HUDEP-2 (cell line): ENCODE measurements at regions not wholly inside any gene's neighbourhood (a gene's known extent, or its start where the extent isn't known, plus 50 kb on each side); places are given as distances from the start of the nearest gene placed in this dataset.

Source experiments
- DNase-seq, 76 experiments: peaks; one replicate each; lab custom pipeline; 2025; ENCODE audit not compliant: unreplicated experiment in 76 of 76; lab: John Stamatoyannopoulos, UW

DNA sequence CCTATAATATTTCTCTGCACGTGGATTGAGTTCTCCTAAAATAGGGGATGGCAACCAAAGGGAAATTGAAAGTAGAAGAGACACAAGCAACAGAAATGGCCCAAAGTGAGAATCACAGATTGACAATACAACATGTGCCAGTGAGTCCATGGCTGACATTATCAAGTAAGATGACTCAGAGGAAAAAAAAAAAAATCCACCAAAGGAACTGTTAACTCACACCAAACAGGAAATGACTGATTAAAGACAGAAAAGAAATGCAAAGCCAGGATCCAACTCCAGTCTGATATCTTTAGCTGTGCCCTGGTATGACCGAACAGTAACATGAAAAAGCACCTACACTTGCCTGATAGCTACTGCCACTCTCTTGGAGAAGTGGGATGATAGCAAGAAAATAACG lies 485.0 kb downstream of the PRKD1 start:
- no peak for DNase-seq

DNA sequence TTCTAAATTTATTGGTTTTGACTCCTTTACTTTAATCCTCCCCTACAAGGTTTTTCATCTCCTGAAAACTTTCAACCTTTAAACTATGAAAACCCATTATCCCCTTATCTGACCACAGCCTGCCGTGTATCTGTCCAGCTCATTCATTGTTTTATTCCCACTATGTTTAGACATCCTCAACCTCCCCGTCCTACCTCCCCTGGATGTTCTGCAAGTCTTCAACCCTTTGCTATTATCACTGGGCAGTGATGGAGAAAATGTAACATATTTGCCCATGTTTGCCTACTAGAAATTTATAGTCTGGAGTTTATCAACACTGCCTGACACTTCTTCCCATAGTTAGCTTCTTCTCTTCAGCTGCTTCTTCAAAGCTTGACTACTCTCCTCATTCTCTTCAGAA lies 483.4 kb downstream of the PRKD1 start:
- no peak for DNase-seq

DNA sequence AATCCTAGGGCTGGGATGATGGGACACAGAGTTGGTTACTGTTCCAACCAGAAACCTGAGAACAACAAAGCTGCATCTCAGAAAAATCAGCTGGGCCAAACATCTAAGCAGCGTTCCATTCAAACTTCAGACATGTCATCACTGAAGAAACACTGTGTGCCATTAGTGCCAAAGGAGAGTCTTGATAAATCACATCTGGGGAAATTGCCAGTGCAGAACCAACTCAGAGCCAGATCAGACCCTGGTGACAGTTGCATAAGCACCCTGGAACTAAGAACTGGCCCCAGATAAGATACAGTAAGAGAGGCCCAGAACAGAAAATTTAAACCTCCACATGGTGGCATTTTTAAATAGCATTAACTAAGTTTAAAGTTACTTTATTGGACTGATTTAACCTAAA lies 482.8 kb downstream of the PRKD1 start:
- DNase-seq = no peak

DNA sequence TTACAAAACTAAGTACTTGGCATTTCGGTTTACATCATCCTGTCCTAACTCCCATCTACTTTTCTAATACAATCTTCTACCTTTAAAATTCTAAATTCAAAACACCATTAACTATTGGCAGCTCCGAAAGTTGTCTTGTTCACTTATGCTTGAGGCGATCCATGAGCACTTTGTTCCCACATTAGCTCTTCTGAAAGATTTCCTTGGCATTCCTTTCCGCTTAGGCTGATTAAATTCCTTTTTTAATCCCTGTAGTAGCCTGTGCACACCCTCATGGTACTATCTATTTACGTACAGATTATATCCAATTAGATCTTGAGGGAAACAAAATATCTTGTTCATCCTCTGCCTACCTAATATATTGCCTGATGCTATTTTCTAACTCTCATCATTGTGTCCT lies 480.7 kb downstream of the PRKD1 start:
- DNase-seq = no peak

DNA sequence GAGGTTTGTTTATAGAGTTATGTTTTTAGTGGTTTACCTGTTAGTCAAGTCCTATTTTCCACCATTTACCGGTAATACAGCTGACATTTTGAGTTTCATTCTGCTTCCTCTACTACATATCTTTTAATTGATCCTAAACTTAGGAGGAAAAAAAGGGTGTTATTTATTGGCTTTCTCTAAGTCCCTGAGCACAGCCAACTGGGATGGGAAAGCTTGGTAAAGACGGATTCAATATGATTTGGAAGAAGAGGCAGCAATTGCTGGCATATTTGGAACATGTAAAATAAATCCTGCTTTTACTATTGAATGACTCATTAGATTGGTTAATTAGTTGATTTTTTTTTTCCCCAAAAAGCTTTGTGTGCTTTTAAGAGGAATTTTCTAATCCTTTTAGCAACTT lies 475.7 kb downstream of the PRKD1 start:
- DNase-seq = no peak

DNA sequence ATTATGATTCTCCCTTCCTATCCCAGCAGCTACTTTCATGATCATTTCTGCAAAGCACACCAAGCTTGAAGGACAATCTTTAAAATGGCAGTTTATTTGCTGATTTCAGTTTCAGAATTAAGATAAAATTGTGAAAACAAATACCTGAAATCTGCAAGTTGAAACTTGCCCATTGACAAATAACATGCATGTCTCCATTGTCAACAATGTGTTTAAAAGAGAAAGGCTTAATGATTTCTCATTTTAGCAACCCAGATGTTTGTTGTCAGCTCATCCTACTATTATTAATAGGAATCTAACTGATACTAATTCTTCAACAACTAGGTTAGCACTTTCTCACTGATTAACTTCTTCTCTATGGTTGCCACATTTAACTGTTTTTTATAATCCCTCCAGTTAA lies 474.6 kb downstream of the PRKD1 start:
- no peak for DNase-seq

DNA sequence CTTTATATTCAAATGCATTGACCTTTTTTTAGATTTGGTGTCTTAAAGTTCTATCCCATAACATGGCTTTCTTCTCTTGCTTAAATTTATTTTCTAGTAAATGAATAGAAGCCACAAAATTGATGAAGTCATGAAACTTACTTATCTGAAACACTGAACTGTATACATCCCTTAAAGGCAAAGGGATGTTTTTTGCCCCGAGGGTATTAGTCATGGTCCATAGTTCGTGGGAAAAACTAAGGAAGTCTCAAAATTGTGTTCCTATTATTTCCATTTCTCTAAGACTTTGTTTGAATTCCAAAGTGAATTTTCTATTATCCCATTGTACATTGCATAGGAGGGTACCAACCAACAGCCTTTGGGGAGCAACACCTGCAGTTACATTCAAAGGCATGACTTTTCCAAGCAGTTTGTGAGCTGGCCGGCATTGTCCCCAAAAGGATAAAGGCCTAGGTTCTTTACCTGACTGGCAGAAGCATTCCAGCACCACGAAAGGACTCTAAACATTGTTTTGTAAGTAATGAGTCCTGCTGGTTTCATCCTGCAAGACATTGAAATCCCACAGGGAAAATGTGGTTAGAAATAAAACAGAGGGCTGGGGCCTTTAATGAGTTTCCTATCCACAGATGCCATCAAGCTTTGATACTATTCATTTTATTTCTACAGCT lies 473.5 kb downstream of the PRKD1 start:
- no peak for DNase-seq

DNA sequence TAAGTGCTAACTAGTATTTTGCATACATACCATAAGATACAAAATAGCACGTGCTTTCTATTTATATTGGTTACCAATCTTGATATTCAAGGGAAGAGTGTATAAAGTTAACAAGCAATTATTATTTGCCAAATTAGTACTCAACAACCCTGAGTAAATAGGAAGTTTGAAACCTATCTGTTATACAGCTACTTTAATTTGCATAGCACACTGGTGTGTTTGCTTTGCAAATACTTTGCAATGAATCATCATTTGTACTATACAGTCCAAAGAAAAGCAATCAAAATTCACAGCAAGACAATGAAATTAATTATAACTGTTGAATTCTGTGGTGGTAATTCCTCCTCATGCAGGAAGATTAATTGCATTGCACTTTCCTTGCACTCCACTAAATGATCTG lies 469.1 kb downstream of the PRKD1 start:
- DNase-seq = no peak

DNA sequence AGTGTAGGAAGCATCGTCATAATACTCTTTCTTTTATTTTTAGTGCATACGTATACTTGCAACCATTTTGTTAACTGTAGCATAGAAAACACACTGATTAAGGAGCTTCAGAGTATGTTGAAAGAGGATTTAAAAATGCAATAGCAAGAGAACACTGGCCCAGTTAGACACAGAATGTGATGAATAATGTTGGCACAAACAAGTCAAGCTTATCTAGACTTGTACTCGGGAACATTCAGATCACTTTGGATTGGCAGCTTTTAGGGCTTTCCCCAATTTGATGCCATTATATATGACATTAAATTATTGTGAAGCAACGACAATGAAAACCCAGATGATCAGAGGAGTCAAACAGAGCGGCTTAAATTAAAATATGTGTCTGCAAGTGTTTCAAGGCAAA lies 468.1 kb downstream of the PRKD1 start:
- no peak for DNase-seq

DNA sequence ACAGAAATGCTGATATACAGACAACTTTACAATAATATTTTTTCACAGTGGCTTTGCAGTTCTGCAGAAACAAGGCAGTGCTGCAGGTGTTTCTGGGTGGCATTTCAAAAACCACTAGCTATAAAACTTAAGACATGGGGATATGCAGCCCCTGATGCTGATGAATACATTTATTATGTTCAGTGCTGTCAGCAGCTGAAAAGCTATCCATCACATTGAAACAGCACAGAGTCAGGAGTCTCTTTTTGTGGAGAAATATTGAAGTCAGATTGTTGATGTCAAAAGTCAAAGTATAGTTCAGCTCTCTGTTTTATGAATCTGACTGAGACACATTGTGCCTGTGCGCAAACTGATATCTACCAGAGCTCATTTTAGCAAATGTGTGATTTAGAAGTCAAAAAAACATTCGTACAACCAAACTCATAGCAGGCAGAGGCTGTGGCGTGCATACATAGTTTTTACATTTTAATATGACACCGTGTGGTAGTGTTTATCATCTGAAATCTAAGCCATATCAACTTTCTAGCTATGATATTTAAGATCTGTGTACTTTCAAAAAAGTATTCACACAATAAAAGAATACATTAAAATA lies 467.6 kb downstream of the PRKD1 start:
- no peak for DNase-seq

DNA sequence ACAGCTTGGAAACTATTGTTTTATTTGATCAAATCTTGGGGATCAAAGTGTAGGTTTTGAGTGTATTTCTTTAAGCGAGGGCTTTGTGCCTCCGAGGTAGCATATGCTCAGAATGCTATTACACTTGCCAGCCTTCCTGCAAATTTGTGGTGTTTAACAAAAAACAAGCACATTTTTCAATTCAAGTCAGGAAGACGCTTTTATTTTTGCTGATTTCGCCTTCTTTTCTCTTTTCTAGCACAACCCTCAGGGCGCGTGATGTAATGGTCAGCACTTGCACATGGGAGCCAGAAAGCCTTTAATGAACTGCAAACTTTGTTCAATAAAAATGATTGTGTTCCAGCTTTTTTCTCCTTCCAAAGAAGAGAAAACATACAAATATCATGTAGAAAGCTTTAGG lies 466.5 kb downstream of the PRKD1 start:
- DNase-seq = no peak

DNA sequence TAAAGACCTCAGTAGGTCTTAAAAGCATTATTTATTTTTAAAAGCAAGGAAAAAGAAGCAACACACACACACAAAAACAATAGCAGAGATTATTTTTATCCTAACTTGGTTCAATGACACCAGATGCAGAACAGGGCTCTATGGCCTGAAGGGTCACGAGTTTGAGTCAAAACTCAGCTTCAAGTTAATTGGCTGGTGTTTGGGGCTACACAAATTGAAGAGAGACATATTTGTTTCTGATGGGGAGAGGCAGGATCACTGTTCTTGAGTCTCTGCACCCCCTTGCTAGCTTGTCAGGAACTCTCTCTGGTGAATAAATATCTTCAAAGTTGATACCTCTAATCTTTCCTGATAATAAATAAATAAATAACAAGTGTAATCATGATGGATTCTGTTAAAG lies 466.1 kb downstream of the PRKD1 start:
- no peak for DNase-seq

DNA sequence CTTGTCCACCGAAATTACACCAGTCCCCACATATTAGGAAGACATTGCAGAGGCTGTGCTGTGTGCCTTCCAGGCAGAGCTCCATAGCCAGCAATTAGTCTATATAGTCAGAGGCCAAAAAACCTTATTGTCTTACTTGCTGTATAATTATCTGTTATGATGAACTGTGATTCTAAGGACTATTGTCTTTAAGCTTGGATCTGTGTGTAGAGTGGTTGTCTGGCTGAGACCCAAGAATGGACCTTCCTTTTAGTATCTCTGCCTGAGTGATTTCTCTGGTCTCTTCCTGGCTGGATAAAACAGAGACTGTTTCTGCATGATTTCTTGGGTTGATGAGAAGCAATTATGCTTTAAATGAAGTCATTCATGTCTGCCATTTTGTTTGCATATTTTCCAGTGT lies 465.3 kb downstream of the PRKD1 start:
- no peak for DNase-seq

DNA sequence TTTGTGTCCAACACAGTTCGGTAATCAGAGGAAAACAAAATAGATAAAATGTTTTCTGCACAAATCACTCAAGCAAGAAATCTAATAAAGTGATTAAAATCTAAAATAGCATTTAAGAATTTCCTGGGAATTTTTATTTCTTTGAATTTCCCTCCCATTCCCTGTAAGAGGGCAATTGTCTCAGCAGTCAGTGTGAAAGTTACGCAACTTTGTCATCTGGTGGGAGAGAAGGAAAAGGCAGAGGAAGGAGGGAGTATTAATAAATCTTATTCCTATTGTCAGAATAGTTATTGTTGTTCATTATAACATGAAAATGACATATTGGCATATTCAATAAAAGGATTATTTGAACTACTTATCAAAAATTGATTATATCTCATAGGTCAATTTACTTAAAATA lies 464.9 kb downstream of the PRKD1 start:
- no peak for DNase-seq

DNA sequence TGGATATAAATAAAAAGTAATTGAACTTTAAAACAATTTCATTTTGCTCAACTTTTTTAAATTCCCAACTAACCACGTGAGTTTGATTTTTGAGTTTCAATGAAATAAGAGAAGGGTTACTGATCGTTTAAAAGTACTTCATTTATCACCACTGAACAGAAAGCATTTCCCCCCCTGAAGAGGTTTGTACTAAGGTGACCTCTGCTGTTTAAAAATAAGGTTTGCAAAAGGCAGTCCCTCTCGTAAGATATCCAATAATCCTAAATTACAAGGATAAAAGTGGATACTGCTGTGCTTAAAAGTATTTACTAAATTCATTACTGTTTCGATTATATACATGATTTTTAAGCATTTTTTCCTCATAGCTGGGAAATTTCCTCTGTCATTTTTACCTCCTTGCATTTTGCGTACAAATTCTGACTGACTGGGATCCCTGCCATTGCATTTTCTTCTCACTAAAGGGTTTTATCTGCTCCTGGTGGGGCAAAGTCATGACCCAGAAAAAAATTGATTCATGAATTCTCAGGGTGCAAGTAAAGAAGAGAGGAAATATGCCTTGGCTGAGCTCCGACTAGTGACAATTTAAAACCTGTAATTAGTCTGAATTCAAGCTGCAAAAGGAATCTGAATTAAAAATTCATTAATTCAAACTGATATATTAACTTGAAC lies 463.8 kb downstream of the PRKD1 start:
- DNase-seq = no peak

DNA sequence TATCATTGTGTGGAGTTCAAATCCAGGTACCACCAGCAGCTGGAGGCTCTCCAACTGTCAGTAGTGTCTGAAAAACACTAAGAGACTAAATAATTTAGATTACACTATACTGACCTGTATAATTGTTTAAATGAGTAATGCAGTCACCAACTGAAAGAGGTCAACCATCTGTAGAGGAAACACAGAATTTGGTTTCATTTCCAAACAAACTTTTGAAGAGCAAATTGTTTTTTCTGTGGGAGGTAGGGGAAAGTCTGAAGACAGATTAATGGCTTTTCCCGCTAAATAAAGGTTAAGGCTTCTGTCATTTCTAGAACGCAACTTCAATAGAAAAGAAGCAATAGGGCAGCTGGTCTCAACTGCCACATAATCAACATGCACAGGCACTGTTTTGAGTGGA lies 462.6 kb downstream of the PRKD1 start:
- no peak for DNase-seq

DNA sequence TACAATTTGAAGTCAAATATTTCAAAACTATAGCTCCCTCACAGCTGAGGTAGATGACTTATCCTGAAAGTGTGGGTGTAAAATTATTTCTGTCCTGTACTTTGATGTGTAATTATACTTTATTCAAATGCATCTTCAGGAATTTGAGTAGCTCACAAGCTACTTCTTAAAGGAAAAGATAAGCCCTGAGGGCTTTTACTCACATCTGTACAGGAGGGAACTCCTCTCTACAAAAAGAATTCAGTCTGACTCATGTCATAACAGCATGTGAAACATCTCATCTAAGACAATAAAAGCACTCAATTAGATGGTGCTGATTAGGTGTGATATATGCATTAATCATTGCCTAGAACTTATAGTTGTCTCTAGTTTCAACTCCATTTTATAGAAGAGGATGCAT lies 452.0 kb downstream of the PRKD1 start:
- no peak for DNase-seq

DNA sequence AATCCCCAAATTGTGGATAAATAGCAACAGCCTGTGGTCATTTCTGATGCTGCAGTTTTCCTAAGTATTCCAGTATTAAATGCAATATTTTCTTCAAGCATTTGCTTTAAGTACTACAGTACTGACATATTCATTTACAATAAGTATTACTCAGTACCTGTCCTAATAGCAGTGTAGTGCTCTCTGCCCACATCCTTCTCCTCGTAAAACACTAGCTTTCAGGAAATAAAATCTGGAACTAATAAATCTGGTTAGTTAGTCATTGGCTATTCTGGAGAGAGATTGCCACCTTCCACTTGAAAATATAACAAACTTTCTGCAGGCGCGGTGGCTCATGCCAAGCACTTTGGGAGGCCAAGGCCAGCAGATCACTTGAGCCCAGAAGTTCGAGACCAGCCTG lies 441.5 kb downstream of the PRKD1 start:
- no peak for DNase-seq

DNA sequence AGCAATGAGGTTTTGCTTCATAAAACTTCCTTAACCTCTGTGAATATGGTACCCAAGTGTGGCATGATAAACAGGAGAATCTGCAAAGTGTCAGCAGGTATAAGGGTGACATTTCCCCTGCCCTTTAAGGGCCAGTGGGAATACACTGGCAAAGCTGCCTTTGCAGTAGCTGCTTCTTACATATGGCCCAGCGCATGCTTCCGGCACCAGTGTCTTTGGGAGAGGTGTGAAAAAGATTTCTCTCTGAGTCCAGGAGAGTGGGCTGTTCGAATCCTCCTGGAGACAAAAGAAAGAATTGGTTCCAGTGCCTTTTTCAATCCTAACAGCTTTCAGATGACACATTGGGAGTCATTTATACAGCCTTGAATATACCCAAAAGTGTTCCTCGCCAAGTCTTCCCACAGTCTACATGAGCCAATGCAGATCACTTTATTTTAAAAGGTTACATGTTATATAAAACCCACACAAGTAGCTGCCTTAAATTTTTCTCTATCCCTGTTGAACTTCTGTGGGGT lies 437.7 kb downstream of the PRKD1 start:
- DNase-seq = no peak

DNA sequence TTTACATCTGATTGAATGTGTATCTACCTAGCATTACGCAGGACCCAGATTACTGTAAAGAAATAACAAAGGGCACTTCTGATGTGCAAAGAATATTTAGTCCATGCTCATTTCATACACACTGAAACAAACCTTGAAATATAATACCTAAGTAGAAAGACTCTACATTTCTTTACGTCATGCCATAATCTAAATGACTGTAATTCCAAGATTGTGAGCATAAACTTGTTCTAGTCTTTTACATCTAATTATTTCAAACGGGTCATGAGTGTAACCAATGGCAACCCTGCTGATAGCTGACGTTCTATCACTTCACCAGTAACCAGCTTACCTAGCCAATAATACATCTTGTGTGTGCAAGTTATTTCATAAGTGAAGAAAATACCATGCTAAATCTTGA lies 433.8 kb downstream of the PRKD1 start:
- no peak for DNase-seq

DNA sequence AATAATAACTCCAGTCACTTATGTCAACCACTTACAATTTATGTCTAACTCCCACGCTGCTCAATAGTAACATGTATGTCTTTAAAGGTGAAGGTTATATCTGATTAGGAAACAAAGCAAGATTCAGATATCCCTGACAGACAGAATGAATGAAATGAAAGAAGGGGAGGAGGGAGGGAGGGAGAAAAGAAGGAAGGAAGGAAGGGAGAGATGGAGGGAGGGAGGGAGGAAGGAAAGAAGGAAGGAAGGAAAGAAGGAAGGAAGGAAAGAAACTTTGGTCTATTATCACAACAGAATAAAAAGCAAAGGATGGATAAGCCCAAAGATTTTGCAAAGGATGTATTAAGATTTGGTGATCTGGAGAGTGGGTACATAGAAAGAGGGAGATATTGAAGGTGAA lies 433.3 kb downstream of the PRKD1 start:
- DNase-seq = no peak

DNA sequence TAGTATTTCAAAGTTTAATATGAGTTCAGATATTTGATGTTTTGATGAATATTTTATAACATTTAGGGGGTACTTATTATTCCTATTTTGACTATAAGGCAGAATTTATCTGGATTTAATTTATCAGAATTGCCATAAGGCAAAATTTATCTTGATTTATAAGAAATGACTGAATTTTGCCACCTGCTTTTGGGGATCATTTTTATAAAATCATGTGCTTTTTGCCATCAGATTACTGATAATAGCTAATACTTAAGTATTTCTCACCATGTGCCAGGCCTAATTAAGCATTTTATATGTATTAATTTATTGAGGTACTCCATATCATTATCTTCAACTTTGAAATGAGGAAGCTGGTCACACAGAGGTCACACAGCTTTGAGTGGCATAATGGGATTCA lies 423.7 kb downstream of the PRKD1 start:
- no peak for DNase-seq
